Immature natural killer cell (primary cell): ENCODE measurements at regions not wholly inside any gene's neighbourhood (a gene's known extent, or its start where the extent isn't known, plus 50 kb on each side); places are given as distances from the start of the nearest gene placed in this dataset.
"Not testable (repeated sequence)": the region's sequence is repeated elsewhere in the genome, so short reads cannot be mapped to it uniquely, and the experiment has no call there.

ENCODE experiments used
- DNase-seq, 3 donors: peaks; one replicate each; pipeline ENCODE4 v3.0.0; 2022; ENCODE audit warnings: mixed read lengths in 1 of 3
- H3K27ac Mint-ChIP-seq, 6 donors: one replicate each; pipeline ENCODE4 v1.8.0; 2020; ENCODE audit warnings: mixed read lengths in 6 of 6, mild to moderate bottlenecking in 5 of 6, inconsistent platforms in 4 of 6, moderate library complexity in 3 of 6
- H3K27me3 Mint-ChIP-seq, 3 donors: one replicate each; pipeline ENCODE4 v1.8.0; 2020 to 2021; ENCODE audit warnings: low read depth in 3 of 3, mild to moderate bottlenecking in 3 of 3, mixed read lengths in 3 of 3, moderate library complexity in 3 of 3, inconsistent platforms in 1 of 3
- H3K36me3 Mint-ChIP-seq, 3 donors: one replicate each; pipeline ENCODE4 v1.8.0; 2020; ENCODE audit warnings: mixed read lengths in 3 of 3, inconsistent platforms in 2 of 3, mild to moderate bottlenecking in 2 of 3
- H3K4me1 Mint-ChIP-seq, 2 donors: one replicate each; pipeline ENCODE4 v1.8.0; 2020; ENCODE audit warnings: inconsistent platforms in 2 of 2, mild to moderate bottlenecking in 2 of 2, mixed read lengths in 2 of 2, moderate library complexity in 1 of 2
- H3K4me3 Mint-ChIP-seq, 5 donors: one replicate each; pipeline ENCODE4 v1.8.0; 2020; ENCODE audit warnings: mild to moderate bottlenecking in 5 of 5, mixed read lengths in 5 of 5, inconsistent platforms in 3 of 5, moderate library complexity in 3 of 5
- H3K9me3 Mint-ChIP-seq, 6 donors: one replicate each; pipeline ENCODE4 v1.8.0; 2020; ENCODE audit warnings: mild to moderate bottlenecking in 6 of 6, mixed read lengths in 6 of 6, inconsistent platforms in 4 of 6, moderate library complexity in 3 of 6

DNA sequence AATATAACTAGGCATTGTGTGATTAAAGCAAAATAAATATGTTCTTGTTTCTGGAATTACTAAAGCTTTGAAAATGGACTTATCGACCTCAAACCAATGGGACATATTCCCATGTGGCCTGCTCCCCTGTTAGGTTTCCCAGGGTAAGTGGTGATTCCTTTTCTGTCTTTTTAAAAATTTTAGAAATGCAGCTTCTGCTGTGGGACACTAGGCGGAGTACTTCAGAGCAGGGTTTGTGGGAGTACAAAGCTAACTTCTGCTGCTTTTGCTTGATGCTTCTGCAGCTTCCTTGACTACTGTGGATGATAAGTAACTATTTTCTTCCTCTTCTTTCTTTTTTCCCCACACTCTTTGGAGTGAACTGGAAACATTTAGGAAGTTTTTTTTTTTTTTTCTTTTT lies 2632.4 kb upstream of the DEFB115 start:
- peaks cover 4 to 58% (median 18%) of the 10 kb centered on the region in 6 donors for H3K9me3 Mint-ChIP-seq
- H3K27me3 Mint-ChIP-seq, H3K36me3 Mint-ChIP-seq, DNase-seq, H3K27ac Mint-ChIP-seq, H3K4me1 Mint-ChIP-seq, H3K4me3 Mint-ChIP-seq: not testable (repeated sequence)

DNA sequence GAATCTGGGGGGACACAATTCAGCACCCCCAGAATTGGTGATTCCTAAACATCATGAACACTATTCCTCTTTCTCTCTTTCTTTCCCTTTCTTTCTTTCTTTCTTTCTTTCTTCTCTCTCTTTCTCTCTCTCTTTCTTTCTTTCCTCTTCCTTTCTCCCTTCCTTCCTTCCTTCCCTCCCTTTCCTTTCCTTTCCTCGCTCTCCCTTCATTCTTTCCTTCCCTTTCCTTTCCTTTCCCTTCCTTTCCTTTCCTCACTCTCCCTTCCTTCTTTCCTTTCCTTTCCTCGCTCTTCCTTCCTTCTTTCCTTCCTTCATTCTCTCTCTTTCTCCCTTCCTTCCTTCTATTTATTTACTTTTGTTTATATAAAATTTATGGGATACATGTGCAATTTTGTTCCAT lies 2616.6 kb upstream of the DEFB115 start:
- not testable (repeated sequence) for H3K27me3 Mint-ChIP-seq, H3K4me3 Mint-ChIP-seq, H3K27ac Mint-ChIP-seq, DNase-seq, H3K4me1 Mint-ChIP-seq
- Mint-ChIP-seq H3K36me3 (peaks cover 4 to 11% (median 7%) of the 10 kb centered on the region in 3 donors), H3K9me3 (peaks cover 17 to 49% (median 27%) of the 10 kb centered on the region in 6 donors)
